NCI-H446 (cell line): ENCODE measurements at regions not wholly inside any gene's neighbourhood (a gene's known extent, or its start where the extent isn't known, plus 50 kb on each side); places are given as distances from the start of the nearest gene placed in this dataset.
A peak's percentile ranks its signal among the peaks of the same experiment; 100 is the strongest.
"Not testable (repeated sequence)": the region's sequence is repeated elsewhere in the genome, so short reads cannot be mapped to it uniquely, and the experiment has no call there.

Experiments used
- DNase-seq, 2 experiments: peaks; one replicate each; lab custom pipeline; 2025; lab: John Stamatoyannopoulos, UW

DNA sequence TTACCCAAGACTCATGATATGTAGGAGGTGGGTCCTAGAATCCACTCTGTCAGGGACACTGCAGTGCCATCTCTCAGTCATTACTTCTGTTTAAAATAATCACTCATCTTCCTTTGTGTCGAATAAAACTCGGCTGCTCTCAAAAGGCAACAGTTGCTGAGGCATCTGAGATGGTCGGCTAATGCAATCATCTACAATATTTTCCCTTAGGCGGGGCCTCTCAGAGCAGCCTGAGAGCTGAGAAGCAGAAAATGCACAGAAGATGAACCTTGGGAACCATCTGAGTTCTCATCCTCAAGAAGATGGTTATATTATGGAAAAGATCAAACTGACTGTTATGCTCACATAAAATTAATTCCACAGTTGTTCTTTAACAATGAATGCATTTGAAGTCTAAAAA, 1518.2 kb upstream of the TENM4 start:
- no peak for DNase-seq

- DNase-seq, result peak in 1 of 2 experiments; percentile 27
Observed at GRCh38 chr11:80958361-80958760, 1517.5 kb upstream of the TENM4 start.

DNA sequence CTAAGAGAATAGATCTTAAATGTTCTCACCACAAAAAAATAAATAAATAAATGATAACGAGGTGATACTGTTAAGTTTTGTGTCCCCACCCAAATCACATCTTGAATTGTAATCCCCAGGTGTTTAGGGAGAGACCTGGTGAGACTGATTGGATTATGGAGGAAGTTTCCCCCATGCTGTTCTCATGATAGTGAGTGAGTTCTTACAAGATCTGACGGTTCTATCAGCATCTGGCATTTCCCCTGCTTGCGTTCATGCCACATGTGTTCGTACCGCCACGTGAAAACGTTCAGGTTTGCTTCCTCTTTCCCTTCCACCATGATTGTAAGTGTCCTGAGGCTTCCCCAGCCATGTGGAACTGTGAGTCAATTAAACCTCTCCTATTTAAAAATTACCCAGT, 1514.8 kb upstream of the TENM4 start:
- no peak for DNase-seq

DNA sequence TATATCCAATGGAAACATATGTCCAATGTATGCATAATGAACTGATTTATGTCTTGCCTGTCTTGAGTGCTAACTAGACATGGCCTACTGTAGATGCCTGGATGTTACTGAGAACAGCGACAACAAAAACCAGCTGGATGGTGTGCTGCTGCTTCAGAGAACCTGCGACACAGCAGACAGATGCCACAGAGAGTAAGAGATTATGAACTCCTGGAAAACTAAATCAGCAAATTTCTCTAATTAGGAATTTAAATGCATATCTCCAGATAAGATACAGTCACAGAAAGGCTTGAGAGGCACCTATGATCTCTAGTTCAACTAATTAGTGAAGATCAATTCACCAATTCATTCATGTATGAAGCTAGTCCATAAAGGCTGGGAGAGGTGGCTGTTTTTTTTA, 1508.0 kb upstream of the TENM4 start:
- no peak for DNase-seq

GRCh38 chr11:80944758-80945157, 1503.9 kb upstream of the TENM4 start:
- DNase-seq, result no peak

DNA sequence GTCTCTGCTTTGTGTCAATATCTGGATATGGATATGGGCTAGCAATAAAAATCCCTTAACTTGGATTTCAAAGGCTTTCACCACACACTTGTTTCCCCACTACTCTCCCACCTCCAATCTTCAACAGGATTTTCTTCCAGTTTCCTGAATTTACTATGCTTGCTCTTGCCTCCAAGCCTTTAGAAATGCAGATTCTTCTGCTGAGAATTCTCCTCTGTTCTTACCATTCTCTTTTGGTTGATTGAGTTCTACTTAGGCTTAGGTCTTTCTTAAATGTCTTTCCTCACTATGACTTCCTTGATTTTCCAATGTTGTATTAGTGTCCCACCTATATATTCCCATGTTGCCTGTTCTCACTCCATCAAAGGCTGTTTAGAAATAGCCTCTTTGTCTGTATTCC, 1502.4 kb upstream of the TENM4 start:
- DNase-seq, result no peak

- DNase-seq, result no peak
Observed at GRCh38 chr11:80937842-80938241, 1497.0 kb upstream of the TENM4 start.

- DNase-seq, result no peak
Observed at GRCh38 chr11:80930038-80930437, 1489.2 kb upstream of the TENM4 start.

- no peak for DNase-seq
Observed at GRCh38 chr11:80929031-80929805, 1488.4 kb upstream of the TENM4 start.

GRCh38 chr11:80925321-80925720, 1484.5 kb upstream of the TENM4 start:
- no peak for DNase-seq

GRCh38 chr11:80921310-80921709, 1480.5 kb upstream of the TENM4 start:
- DNase-seq, result not testable (repeated sequence)

DNA sequence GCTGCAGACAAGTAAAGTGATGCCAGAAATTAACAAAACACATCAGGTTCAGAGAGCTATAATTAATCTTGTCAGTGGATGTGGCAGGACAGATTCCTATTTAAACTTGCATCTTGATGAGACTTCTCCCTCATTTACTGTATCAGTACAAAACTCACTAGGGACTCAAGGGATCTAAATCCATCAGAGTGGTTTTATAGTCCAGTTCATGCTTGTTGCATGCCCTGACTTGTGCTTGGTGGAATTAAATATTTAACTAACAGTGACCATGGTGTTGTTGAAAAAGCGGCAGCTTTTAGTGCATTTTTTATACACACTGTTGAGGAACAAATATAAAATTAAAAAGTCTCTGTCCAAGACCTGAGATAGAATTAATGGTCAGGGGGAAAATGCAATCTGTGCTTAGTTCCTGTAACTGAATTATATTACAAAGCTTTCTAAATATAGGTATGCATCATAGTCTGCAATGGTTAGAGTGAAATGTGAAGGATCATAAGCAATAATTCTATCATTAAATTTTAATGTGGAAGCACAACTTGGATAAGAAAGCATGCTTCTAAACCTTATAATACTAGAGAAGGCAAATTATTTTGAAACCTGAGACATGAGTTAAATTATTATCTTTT, 1475.5 kb upstream of the TENM4 start:
- DNase-seq, result peak in 1 of 2 experiments; percentile 65

- no peak for DNase-seq
Observed at GRCh38 chr11:80914311-80914710, 1473.5 kb upstream of the TENM4 start.

- DNase-seq, result no peak
Observed at GRCh38 chr11:80911666-80912065, 1470.8 kb upstream of the TENM4 start.

- no peak for DNase-seq
Observed at GRCh38 chr11:80900265-80900664, 1459.4 kb upstream of the TENM4 start.

DNA sequence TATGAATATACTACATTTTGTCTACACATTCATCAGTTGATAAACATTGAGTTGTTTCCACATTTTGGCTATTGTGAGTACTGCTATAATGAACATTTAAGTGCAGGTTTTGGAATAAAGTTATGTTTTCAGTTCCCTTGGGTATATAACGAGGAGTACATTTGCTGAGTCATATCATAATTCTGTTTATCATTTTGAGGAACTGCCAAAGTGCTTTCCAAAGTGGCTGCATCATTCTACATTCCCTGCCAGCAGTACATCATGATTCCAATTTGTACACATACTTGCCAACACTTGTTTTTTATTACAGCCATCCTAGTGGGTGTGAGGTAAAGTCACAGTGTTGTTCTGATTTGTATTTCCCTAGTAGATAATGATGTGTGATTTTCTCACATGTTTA, 1458.6 kb upstream of the TENM4 start:
- DNase-seq, result peak; percentile 15 to 81

- DNase-seq, result no peak
Observed at GRCh38 chr11:80898910-80899309, 1458.1 kb upstream of the TENM4 start.

DNA sequence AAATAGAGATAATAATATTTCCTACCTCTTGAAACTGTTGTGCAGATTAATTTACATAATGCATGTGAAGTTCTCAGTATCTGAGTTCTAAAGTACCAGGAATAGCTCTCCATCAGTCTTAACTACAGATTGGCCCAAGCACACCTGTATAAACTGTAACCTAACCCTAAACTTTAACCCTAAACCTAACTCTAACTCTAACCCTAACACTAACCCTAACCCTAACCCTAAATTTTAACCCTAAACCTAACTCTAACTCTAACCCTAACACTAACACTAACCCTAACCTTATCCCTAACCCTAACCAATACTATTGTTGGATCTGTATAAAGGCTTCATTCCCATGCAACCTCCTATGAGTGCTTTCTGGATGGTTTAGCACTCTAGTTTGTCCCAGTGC, 1445.9 kb upstream of the TENM4 start:
- DNase-seq, result no peak

DNA sequence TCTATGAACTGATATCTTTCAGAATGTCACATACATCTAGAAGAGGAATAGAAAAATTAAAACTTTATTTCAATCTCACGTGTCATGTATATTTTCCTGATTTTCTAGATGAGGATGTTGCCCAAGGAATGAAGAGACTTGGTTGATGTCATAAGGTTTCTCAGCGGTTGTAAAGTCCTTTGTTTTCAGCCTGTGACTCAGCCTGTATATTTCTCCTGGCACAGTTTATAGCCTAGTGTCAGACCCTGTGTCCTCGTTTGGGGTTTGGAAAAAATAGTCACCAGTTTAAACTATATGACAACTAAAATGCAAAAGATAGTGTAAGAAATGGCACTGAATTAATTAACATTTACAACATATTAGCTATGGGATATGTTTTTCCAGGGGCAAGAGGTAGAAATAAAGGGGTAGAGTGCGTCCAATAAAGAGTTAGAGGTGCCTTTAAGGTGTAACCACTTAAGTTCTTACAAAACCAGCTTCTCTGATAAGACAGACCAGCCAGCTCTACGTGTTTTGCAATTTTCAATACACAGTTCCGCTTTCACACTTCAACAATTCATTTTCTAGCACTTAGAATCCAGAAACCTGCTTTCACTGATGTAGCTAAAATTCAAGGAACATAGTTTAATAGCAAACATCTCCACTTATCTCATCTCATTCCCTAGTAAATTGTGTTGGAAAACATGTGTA, 1432.6 kb upstream of the TENM4 start:
- no peak for DNase-seq

DNA sequence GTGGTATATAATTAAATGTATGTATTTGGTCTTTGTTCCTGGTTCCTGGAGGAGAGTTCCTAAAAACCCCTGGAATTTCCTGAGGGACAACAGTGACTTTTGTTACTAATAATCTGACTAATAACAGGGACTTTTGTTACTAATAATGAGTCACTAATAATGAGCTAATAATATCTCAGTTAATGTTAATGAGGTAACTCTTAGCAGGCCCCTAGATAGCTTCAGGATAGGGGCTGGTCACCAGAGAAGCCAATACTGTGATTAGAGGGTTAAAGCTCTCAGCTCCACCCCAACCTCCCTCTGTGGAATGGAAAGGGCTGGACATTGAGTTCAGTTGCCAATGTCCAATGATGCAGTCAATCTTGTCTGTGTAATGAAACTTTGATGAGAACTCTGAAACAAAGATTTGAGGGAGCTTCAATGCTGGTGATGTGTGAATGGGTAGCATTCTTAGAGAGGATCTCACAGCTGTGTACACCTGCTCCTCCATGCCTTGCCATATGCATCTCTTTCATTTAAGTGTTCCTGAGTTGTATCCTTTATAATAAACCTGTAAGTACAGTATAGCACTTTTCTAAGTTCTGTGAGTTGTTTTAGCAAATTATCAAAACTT, 1431.4 kb upstream of the TENM4 start:
- no peak for DNase-seq

GRCh38 chr11:80868831-80869230, 1428.0 kb upstream of the TENM4 start:
- DNase-seq, result peak in 1 of 2 experiments; percentile 51

DNA sequence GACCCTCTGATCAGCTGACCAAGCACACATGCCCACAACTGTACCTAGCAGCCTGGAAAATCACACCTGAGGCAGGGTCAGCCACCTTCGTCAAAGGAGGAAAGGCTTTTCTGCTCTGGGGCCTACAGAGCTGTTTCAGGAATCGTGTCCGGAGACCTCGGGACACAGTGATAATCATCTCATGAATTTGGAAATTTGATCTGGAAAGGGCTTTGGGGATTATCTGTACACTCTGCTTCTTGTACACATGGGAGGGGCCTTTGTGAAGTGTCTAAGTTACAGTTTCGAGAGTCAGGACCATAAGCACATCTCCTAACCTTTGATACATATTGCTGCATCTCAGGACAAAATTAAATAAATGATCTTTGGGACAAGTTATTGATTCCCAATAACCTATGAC, 1421.2 kb upstream of the TENM4 start:
- DNase-seq, result no peak

GRCh38 chr11:80861193-80861592, 1420.4 kb upstream of the TENM4 start:
- no peak for DNase-seq
